ENCODE measurements at regions not wholly inside any gene's neighbourhood (a gene's known extent, or its start where the extent isn't known, plus 50 kb on each side); places are given as distances from the start of the nearest gene placed in this dataset.
"Not testable (repeated sequence)": the region's sequence is repeated elsewhere in the genome, so short reads cannot be mapped to it uniquely, and the experiment has no call there.

- not testable (repeated sequence) for H2AFZ ChIP-seq (ENCODE audit: low read depth, low read length)
These were observed 107.4 kb downstream of the NSUN5 start for GRCh38 chr7:73201264-73201663.

GRCh38 chr7:73200518-73201099, 108.0 kb downstream of the NSUN5 start:
- not testable (repeated sequence) for H3K36me3 ChIP-seq (ENCODE audit: insufficient read depth, low read length); H2AFZ ChIP-seq (ENCODE audit: low read depth, low read length); H3K9me3 ChIP-seq (ENCODE audit: low read length); H3K27me3 ChIP-seq (ENCODE audit: insufficient read depth, low read length); H3K4me1 ChIP-seq (ENCODE audit: insufficient read depth, low read length); H3K4me3 ChIP-seq (ENCODE audit: low read length)

More at GRCh38 chr7:73201264-73201663, 107.4 kb downstream of the NSUN5 start:
- H3K9me3 ChIP-seq (ENCODE audit: low read length); H3K36me3 ChIP-seq (ENCODE audit: insufficient read depth, low read length); H3K4me3 ChIP-seq (ENCODE audit: low read length); H3K27me3 ChIP-seq (ENCODE audit: insufficient read depth, low read length); H3K4me1 ChIP-seq (ENCODE audit: insufficient read depth, low read length): not testable (repeated sequence)

GRCh38 chr7:73193991-73194390, 108.2 kb upstream of the SPDYE9 start:
- H3K27me3 ChIP-seq (ENCODE audit: insufficient read depth, low read length); H2AFZ ChIP-seq (ENCODE audit: low read depth, low read length); H3K4me3 ChIP-seq (ENCODE audit: low read length); H3K4me1 ChIP-seq (ENCODE audit: insufficient read depth, low read length); H3K9me3 ChIP-seq (ENCODE audit: low read length); H3K36me3 ChIP-seq (ENCODE audit: insufficient read depth, low read length): not testable (repeated sequence)

GRCh38 chr7:73190483-73191155, 104.8 kb upstream of the SPDYE9 start:
- H3K9me3 ChIP-seq (ENCODE audit: low read length); H2AFZ ChIP-seq (ENCODE audit: low read depth, low read length); H3K4me1 ChIP-seq (ENCODE audit: insufficient read depth, low read length); H3K36me3 ChIP-seq (ENCODE audit: insufficient read depth, low read length); H3K27me3 ChIP-seq (ENCODE audit: insufficient read depth, low read length); H3K4me3 ChIP-seq (ENCODE audit: low read length): not testable (repeated sequence)

GRCh38 chr7:73188287-73188686, 102.4 kb upstream of the SPDYE9 start:
- not testable (repeated sequence) for H3K27me3 ChIP-seq (ENCODE audit: insufficient read depth, low read length); H2AFZ ChIP-seq (ENCODE audit: low read depth, low read length); H3K9me3 ChIP-seq (ENCODE audit: low read length); H3K4me1 ChIP-seq (ENCODE audit: insufficient read depth, low read length); H3K36me3 ChIP-seq (ENCODE audit: insufficient read depth, low read length); H3K4me3 ChIP-seq (ENCODE audit: low read length)

- H3K9me3 ChIP-seq (ENCODE audit: low read length); H3K36me3 ChIP-seq (ENCODE audit: insufficient read depth, low read length); H3K4me1 ChIP-seq (ENCODE audit: insufficient read depth, low read length); H3K27me3 ChIP-seq (ENCODE audit: insufficient read depth, low read length); H3K4me3 ChIP-seq (ENCODE audit: low read length); H2AFZ ChIP-seq (ENCODE audit: low read depth, low read length): not testable (repeated sequence)
These were observed 100.9 kb upstream of the SPDYE9 start for GRCh38 chr7:73186589-73187309.

- H3K9me3 ChIP-seq (ENCODE audit: low read length); H3K4me1 ChIP-seq (ENCODE audit: insufficient read depth, low read length); H3K4me3 ChIP-seq (ENCODE audit: low read length); H3K36me3 ChIP-seq (ENCODE audit: insufficient read depth, low read length); H3K27me3 ChIP-seq (ENCODE audit: insufficient read depth, low read length); H2AFZ ChIP-seq (ENCODE audit: low read depth, low read length): not testable (repeated sequence)
These were observed 91.0 kb upstream of the SPDYE9 start for GRCh38 chr7:73176813-73177212.

DNA sequence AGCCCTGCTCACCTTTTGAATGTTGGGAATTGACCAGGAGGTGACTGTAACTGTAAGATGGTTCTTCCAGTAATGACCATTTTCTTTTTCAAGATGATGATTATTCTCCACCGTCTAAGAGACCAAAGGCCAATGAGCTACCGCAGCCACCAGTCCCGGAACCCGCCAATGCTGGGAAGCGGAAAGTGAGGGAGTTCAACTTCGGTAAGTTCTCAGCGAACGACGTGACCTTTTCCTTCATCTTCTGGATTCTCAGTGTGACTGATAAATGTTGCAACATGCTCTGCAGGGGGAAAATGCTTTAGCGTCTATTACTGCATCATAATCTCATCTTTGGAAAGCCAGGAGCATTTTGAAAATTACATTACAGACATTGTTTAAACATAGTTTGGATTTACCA, 89.5 kb upstream of the SPDYE9 start:
- H3K27me3 ChIP-seq (ENCODE audit: insufficient read depth, low read length); H2AFZ ChIP-seq (ENCODE audit: low read depth, low read length); H3K4me3 ChIP-seq (ENCODE audit: low read length); H3K9me3 ChIP-seq (ENCODE audit: low read length); H3K4me1 ChIP-seq (ENCODE audit: insufficient read depth, low read length); H3K36me3 ChIP-seq (ENCODE audit: insufficient read depth, low read length): not testable (repeated sequence)

GRCh38 chr7:73170902-73171301, 85.1 kb upstream of the SPDYE9 start:
- H2AFZ ChIP-seq (ENCODE audit: low read depth, low read length); H3K4me3 ChIP-seq (ENCODE audit: low read length); H3K9me3 ChIP-seq (ENCODE audit: low read length); H3K4me1 ChIP-seq (ENCODE audit: insufficient read depth, low read length); H3K27me3 ChIP-seq (ENCODE audit: insufficient read depth, low read length); H3K36me3 ChIP-seq (ENCODE audit: insufficient read depth, low read length): not testable (repeated sequence)

GRCh38 chr7:73170415-73170814, 84.6 kb upstream of the SPDYE9 start:
- H3K4me1 ChIP-seq (ENCODE audit: insufficient read depth, low read length); H3K9me3 ChIP-seq (ENCODE audit: low read length); H2AFZ ChIP-seq (ENCODE audit: low read depth, low read length); H3K27me3 ChIP-seq (ENCODE audit: insufficient read depth, low read length); H3K4me3 ChIP-seq (ENCODE audit: low read length); H3K36me3 ChIP-seq (ENCODE audit: insufficient read depth, low read length): not testable (repeated sequence)

- not testable (repeated sequence) for H2AFZ ChIP-seq (ENCODE audit: low read depth, low read length); H3K4me1 ChIP-seq (ENCODE audit: insufficient read depth, low read length); H3K4me3 ChIP-seq (ENCODE audit: low read length); H3K9me3 ChIP-seq (ENCODE audit: low read length); H3K27me3 ChIP-seq (ENCODE audit: insufficient read depth, low read length); H3K36me3 ChIP-seq (ENCODE audit: insufficient read depth, low read length)
These were observed 80.3 kb upstream of the SPDYE9 start for GRCh38 chr7:73166152-73166551.

DNA sequence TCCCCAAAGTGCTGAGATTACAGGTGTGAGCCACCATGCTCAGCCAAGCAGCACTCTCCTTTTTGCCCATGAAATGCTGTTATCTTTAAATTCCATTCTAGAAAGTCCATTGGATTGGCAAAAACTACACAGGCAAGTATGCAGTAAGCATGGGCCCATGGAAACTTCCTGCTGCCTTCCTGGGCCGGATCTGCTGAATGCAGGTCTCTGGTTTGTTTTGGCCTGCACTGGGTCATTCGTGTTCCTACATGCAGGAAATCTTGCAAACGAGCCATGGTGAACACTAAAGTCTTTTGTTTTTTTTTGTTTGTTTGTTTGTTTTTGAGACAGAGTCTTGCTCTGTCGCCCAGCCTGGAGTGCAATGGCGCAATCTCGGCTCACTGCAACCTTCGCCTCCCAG, 76.8 kb upstream of the SPDYE9 start:
- not testable (repeated sequence) for H3K36me3 ChIP-seq (ENCODE audit: insufficient read depth, low read length); H2AFZ ChIP-seq (ENCODE audit: low read depth, low read length); H3K4me3 ChIP-seq (ENCODE audit: low read length); H3K27me3 ChIP-seq (ENCODE audit: insufficient read depth, low read length); H3K9me3 ChIP-seq (ENCODE audit: low read length); H3K4me1 ChIP-seq (ENCODE audit: insufficient read depth, low read length)

DNA sequence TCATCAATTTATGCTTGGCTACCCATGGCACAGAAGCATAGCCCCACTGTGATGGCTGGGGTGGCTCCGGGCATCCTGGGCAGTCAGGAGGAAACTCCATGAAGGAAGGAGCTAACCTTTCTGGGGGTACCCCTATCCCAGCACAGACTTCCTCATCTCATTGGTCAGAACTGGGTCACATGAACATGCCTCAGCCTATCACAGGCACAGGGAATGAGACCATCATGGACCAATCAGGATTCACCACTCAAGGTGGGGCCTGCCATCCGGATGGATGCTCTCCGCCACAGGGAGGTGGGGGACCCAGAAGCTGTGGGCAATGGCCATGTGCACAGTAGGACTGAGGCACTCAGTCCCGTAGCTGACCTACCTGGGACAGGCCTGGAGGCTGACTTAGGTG, 75.9 kb upstream of the SPDYE9 start:
- H3K4me3 ChIP-seq (ENCODE audit: low read length); H3K9me3 ChIP-seq (ENCODE audit: low read length); H3K27me3 ChIP-seq (ENCODE audit: insufficient read depth, low read length); H2AFZ ChIP-seq (ENCODE audit: low read depth, low read length); H3K36me3 ChIP-seq (ENCODE audit: insufficient read depth, low read length); H3K4me1 ChIP-seq (ENCODE audit: insufficient read depth, low read length): not testable (repeated sequence)

- not testable (repeated sequence) for H3K27me3 ChIP-seq (ENCODE audit: insufficient read depth, low read length); H2AFZ ChIP-seq (ENCODE audit: low read depth, low read length); H3K4me1 ChIP-seq (ENCODE audit: insufficient read depth, low read length); H3K4me3 ChIP-seq (ENCODE audit: low read length); H3K36me3 ChIP-seq (ENCODE audit: insufficient read depth, low read length); H3K9me3 ChIP-seq (ENCODE audit: low read length)
These were observed 71.4 kb upstream of the SPDYE9 start for GRCh38 chr7:73157169-73157661.

Measured in neuron (in vitro differentiated cells).